Loucy (cell line): ENCODE measurements at regions not wholly inside any gene's neighbourhood (a gene's known extent, or its start where the extent isn't known, plus 50 kb on each side); places are given as distances from the start of the nearest gene placed in this dataset.
A peak's percentile ranks its signal among the peaks of the same experiment; 100 is the strongest.

Source experiments
- H2AFZ ChIP-seq: fragments of 200-600 bp; sonication (generic); 2 replicates; pipeline ENCODE4 v1.6.0; 2016; ENCODE audit warnings: antibody characterized with exemption, mild to moderate bottlenecking, low read length, moderate library complexity
- H3F3A ChIP-seq: fragments of 200-600 bp; 2 replicates; pipeline ENCODE4 v1.6.0; 2016; ENCODE audit warnings: antibody characterized with exemption, low read depth, mild to moderate bottlenecking
- H3K27me3 ChIP-seq: fragments of 200-600 bp; sonication (generic); 2 replicates; pipeline ENCODE4 v1.6.1; 2014; ENCODE audit warnings: low read length, mild to moderate bottlenecking; ENCODE audit not compliant: insufficient read depth, poor library complexity, severe bottlenecking
- H3K36me3 ChIP-seq: fragments of 200-600 bp; sonication (generic); 2 replicates; pipeline ENCODE4 v1.6.1; 2016; ENCODE audit warnings: low read length; ENCODE audit not compliant: insufficient read depth
- H3K4me1 ChIP-seq: fragments of 200-600 bp; sonication (generic); 2 replicates; pipeline ENCODE4 v1.5.1; 2014; ENCODE audit warnings: low read length, mild to moderate bottlenecking; ENCODE audit not compliant: insufficient read depth, poor library complexity, severe bottlenecking
- H3K4me2 ChIP-seq: fragments of 200-600 bp; sonication (generic); 2 replicates; pipeline ENCODE4 v1.6.0; 2014; ENCODE audit warnings: antibody characterized with exemption, low read length, low read depth, mild to moderate bottlenecking; ENCODE audit not compliant: poor library complexity, severe bottlenecking
- H3K4me3 ChIP-seq: fragments of 200-600 bp; sonication (generic); 2 replicates; pipeline ENCODE4 v1.5.1; 2014; ENCODE audit warnings: low read length, mild to moderate bottlenecking, mixed read lengths; ENCODE audit not compliant: poor library complexity, severe bottlenecking
- H3K79me2 ChIP-seq: fragments of 200-600 bp; sonication (generic); 2 replicates; pipeline ENCODE4 v1.6.1; 2014; ENCODE audit warnings: low read length; ENCODE audit not compliant: insufficient read depth
- H3K9ac ChIP-seq: fragments of 200-600 bp; sonication (generic); 2 replicates; pipeline ENCODE4 v1.6.0; 2014; ENCODE audit warnings: mild to moderate bottlenecking, low read depth, low read length, moderate library complexity; ENCODE audit not compliant: poor library complexity, severe bottlenecking
- H3K9me2 ChIP-seq: fragments of 200-600 bp; sonication (generic); replicated peaks from 2 replicates; pipeline ENCODE4 v1.6.1; 2016; ENCODE audit warnings: low read depth, low read length, mixed read lengths
- H3K9me3 ChIP-seq: fragments of 200-600 bp; sonication (generic); 2 replicates; pipeline ENCODE4 v1.6.1; 2014; ENCODE audit warnings: mild to moderate bottlenecking, antibody characterized with exemption, low read length, low read depth; ENCODE audit not compliant: insufficient read depth
- H4K20me1 ChIP-seq: fragments of 200-600 bp; sonication (generic); 2 replicates; pipeline ENCODE4 v1.6.0; 2014; ENCODE audit warnings: antibody characterized with exemption, low read length, mild to moderate bottlenecking; ENCODE audit not compliant: insufficient read depth, poor library complexity, severe bottlenecking
- CTCF ChIP-seq: fragments of 200-600 bp; sonication (generic); conservative IDR thresholded peaks from 2 replicates; pipeline ENCODE4 v1.5.1; 2014; ENCODE audit warnings: mild to moderate bottlenecking, antibody characterized with exemption, low read length
- EZH2phosphoT487 ChIP-seq: fragments of 200-600 bp; IDR thresholded peaks from 2 replicates; pipeline ENCODE4 v1.6.1; 2018; ENCODE audit warnings: antibody characterized with exemption, mild to moderate bottlenecking, moderate library complexity, borderline replicate concordance

GRCh38 chr4:153141238-153141637 lies 63.0 kb upstream of the TRIM2 start:
- no peaks in the 10 kb centered on the region for H3K79me2 ChIP-seq
- H3K27me3 ChIP-seq = no peaks in the 10 kb centered on the region
- no peaks in the 10 kb centered on the region for H3K36me3 ChIP-seq
- H3F3A ChIP-seq = peaks cover 10% of the 10 kb centered on the region; the same call in 1 of the 2 replicates
- no peak overlapping the region for H3K4me2 ChIP-seq
- H3K4me3 ChIP-seq = no peak overlapping the region
- H2AFZ ChIP-seq = no peak overlapping the region
- no peaks in the 10 kb centered on the region for H4K20me1 ChIP-seq
- no peaks in the 10 kb centered on the region for H3K9me3 ChIP-seq
- H3K9me2 ChIP-seq = no peaks in the 10 kb centered on the region
- peaks cover 47% of the 10 kb centered on the region for H3K4me1 ChIP-seq
- TF ChIP-seq EZH2phosphoT487 (no peak), CTCF (no peak)
- no peak overlapping the region for H3K9ac ChIP-seq

GRCh38 chr4:153142700-153143438 lies 61.4 kb upstream of the TRIM2 start:
- no peak for TF ChIP-seq EZH2phosphoT487
- TF ChIP-seq CTCF = peak; percentile 93
- H2AFZ ChIP-seq = 0 out of 2 replicates have a peak overlapping the region, but pooled peaks have one; percentile 2
- no peaks in the 10 kb centered on the region for H3K36me3 ChIP-seq
- H4K20me1 ChIP-seq = no peaks in the 10 kb centered on the region
- peak overlapping the region; percentile 11 for H3K4me2 ChIP-seq
- H3K9ac ChIP-seq = no peak overlapping the region
- peaks cover 44% of the 10 kb centered on the region for H3K4me1 ChIP-seq
- H3K4me3 ChIP-seq = no peak overlapping the region
- H3K9me3 ChIP-seq = no peaks in the 10 kb centered on the region
- no peaks in the 10 kb centered on the region for H3K9me2 ChIP-seq
- peaks cover 10% of the 10 kb centered on the region; the same call in 1 of the 2 replicates for H3F3A ChIP-seq
- H3K27me3 ChIP-seq = no peaks in the 10 kb centered on the region
- no peaks in the 10 kb centered on the region for H3K79me2 ChIP-seq

GRCh38 chr4:153143527-153144348 lies 60.5 kb upstream of the TRIM2 start:
- Histone ChIP-seq H4K20me1 (no peaks in the 10 kb centered on the region), H3K4me1 (peaks cover 40% of the 10 kb centered on the region), H3K27me3 (no peaks in the 10 kb centered on the region), H3K4me3 (no peak overlapping the region), H3K4me2 (peak overlapping the region; percentile 11), H3K9me2 (no peaks in the 10 kb centered on the region), H2AFZ (0 out of 2 replicates have a peak overlapping the region, but pooled peaks have one; percentile 2), H3K9me3 (no peaks in the 10 kb centered on the region), H3K36me3 (no peaks in the 10 kb centered on the region), H3K9ac (no peak overlapping the region), H3K79me2 (no peaks in the 10 kb centered on the region), H3F3A (peaks cover 4% of the 10 kb centered on the region; the same call in 1 of the 2 replicates)
- TF ChIP-seq CTCF (no peak), EZH2phosphoT487 (no peak)
